GM12891 (cell line): ENCODE measurements at regions not wholly inside any gene's neighbourhood (a gene's known extent, or its start where the extent isn't known, plus 50 kb on each side); places are given as distances from the start of the nearest gene placed in this dataset.

Experiments used
- DNase-seq: peaks from one replicate; pipeline ENCODE4 v3.0.0; 2011; ENCODE audit warnings: low spot score; ENCODE audit not compliant: insufficient read length
- FAIRE-seq: peaks from 2 replicates; lab custom pipeline; 2011; peaks lifted over from hg19 to GRCh38; lab: Jason Lieb, UNC
- PAX5 ChIP-seq: IDR thresholded peaks from 2 replicates; pipeline ENCODE4 v1.6.1; 2011; ENCODE audit warnings: low read length, moderate library complexity, mild to moderate bottlenecking; ENCODE audit not compliant: insufficient read depth, severe bottlenecking
- POLR2A ChIP-seq: IDR thresholded peaks from 2 replicates; pipeline ENCODE4 v1.6.1; 2011; ENCODE audit warnings: low read depth, low read length, control low read depth
- POLR2AphosphoS5 ChIP-seq: IDR thresholded peaks from 2 replicates; pipeline ENCODE4 v1.6.1; 2011; ENCODE audit warnings: low read depth, low read length, control low read depth
- POU2F2 ChIP-seq: IDR thresholded peaks from 2 replicates; pipeline ENCODE4 v1.6.1; 2011; ENCODE audit warnings: low read depth, mild to moderate bottlenecking, control low read depth, low read length, moderate library complexity
- SPI1 ChIP-seq: IDR thresholded peaks from 2 replicates; pipeline ENCODE4 v1.6.1; 2011; ENCODE audit warnings: low read depth, low read length, control low read depth
- TAF1 ChIP-seq: IDR thresholded peaks from 2 replicates; pipeline ENCODE4 v1.6.1; 2011; ENCODE audit warnings: low read depth, low read length, control low read depth

DNA sequence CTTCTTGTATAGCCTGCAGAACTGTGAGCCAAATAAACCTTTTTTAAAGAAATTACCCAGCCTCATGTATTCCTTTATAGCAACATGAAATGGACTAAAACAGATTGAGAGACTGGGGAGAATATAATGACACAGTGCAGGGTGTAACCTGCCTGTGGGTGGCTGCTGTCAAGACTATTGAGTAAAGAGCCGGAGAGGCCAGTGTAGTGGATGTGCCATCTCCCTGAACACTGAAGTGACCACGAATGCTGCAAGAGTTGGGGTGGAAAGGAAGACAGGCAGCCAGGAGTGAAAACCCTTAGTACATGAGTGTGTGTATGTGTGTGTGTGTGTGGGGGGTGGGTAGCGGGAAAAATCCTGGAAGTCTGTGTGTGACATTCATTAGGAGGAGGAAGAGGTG, 55.2 kb upstream of the FLT1 start:
- FAIRE-seq (no peak), DNase-seq (no peak)
- TF ChIP-seq POLR2AphosphoS5 (no peak), PAX5 (no peak), POLR2A (no peak), POU2F2 (no peak), TAF1 (no peak), SPI1 (no peak)

DNA sequence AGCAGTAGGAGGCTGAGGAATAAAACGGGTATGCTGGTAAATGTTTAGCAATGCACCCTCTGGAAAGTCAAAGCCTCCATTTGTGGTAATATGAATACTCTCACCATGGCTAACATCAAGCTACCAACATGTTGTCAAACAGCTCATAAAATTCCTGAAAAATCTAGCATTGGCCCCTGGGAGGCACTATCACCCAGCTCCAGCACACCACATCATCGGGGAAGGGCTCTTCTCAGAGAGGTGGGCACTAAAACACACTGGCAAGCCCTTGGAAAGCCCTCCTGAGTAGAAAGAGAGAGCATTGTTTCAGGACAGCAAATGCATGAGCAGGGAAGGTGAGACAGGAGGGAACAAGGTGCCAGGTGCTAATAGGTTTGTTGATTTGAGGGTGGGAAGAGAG, 53.9 kb upstream of the FLT1 start:
- DNase-seq = no peak
- no peak for FAIRE-seq
- no peak for TF ChIP-seq POLR2AphosphoS5
- no peak for TF ChIP-seq POU2F2
- no peak for TF ChIP-seq TAF1
- no peak for TF ChIP-seq PAX5
- TF ChIP-seq POLR2A = no peak
- TF ChIP-seq SPI1 = no peak

DNA sequence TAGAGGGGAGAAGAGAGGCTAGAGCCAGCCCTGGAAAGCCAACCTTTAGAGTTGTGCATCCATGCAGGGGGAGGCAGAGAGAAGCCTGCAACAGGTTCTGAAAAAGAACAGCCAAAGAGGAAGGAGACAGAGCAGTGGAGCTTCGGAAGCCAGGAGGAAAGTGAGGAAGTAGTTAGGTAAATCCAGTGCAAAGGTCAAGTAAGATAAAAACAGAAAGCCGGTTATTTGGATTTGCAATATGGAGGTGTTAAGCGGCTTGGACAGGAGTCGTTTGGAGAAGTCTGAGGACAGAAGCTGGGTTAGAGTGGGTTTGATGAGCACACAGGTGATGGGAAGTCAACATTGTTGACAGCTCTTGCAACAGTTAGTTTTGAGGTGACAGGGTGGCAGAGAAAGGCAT, 53.5 kb upstream of the FLT1 start:
- FAIRE-seq (no peak), DNase-seq (no peak)
- TF ChIP-seq TAF1 = no peak
- no peak for TF ChIP-seq POU2F2
- no peak for TF ChIP-seq POLR2A
- TF ChIP-seq POLR2AphosphoS5 = no peak
- no peak for TF ChIP-seq SPI1
- no peak for TF ChIP-seq PAX5

GRCh38 chr13:28545583-28546333, 50.8 kb upstream of the FLT1 start:
- FAIRE-seq (no peak), DNase-seq (no peak)
- TF ChIP-seq TAF1 (no peak), SPI1 (no peak), POU2F2 (no peak), POLR2A (no peak), PAX5 (no peak), POLR2AphosphoS5 (no peak)
